Esophagus squamous epithelium (tissue), 5 donors: ENCODE measurements at regions not wholly inside any gene's neighbourhood (a gene's known extent, or its start where the extent isn't known, plus 50 kb on each side); places are given as distances from the start of the nearest gene placed in this dataset.
A peak's percentile ranks its signal among the peaks of the same experiment; 100 is the strongest.
"Not testable (repeated sequence)": the region's sequence is repeated elsewhere in the genome, so short reads cannot be mapped to it uniquely, and the experiment has no call there.

ENCODE experiments used
- DNase-seq: peaks from one replicate; lab custom pipeline; 2025; lab: John Stamatoyannopoulos, UW
- H3K27ac ChIP-seq, 4 donors: fragments of 200-600 bp; sonication (generic); one replicate each; pipeline ENCODE4 v1.5.1; 2016 to 2019; ENCODE audit warnings: mild to moderate bottlenecking in 1 of 4
- H3K27me3 ChIP-seq, 4 donors: fragments of 200-600 bp; sonication (generic); 1 replicate in 3 of 4; 2 replicates in 1 of 4; pipeline versions ENCODE4 v1.5.1 to v1.6.0; 2017 to 2021; ENCODE audit warnings: antibody characterized with exemption in 1 of 4
- H3K36me3 ChIP-seq, 3 donors: fragments of 200-600 bp; sonication (generic); one replicate each; pipeline ENCODE4 v1.5.1; 2016 to 2019
- H3K4me1 ChIP-seq, 3 donors: fragments of 200-600 bp; sonication (generic); one replicate each; pipeline ENCODE4 v1.5.1; 2017 to 2019
- H3K4me3 ChIP-seq, 4 donors: fragments of 200-600 bp; sonication (generic); 1 replicate in 3 of 4; 2 replicates in 1 of 4; pipeline ENCODE4 v1.5.1; 2016 to 2019; ENCODE audit warnings: mild to moderate bottlenecking in 2 of 4, moderate library complexity in 1 of 4
- H3K9me3 ChIP-seq, 3 donors: fragments of 200-600 bp; sonication (generic); one replicate each; pipeline ENCODE4 v1.5.1; 2016 to 2019
- CTCF ChIP-seq, 6 experiments: fragments of 450-650 bp in 4 of 6; fragments of 200-600 bp in 2 of 6; sonication (generic) in 2 of 6; IDR thresholded peaks; one replicate each; pipeline ENCODE4 v1.5.1; 2016 to 2019; ENCODE audit warnings: antibody characterized with exemption in 6 of 6, mild to moderate bottlenecking in 4 of 6, moderate library complexity in 4 of 6
- POLR2A ChIP-seq, 4 donors: fragments of 450-650 bp; IDR thresholded peaks; one replicate each; pipeline ENCODE4 v1.6.1; 2017; ENCODE audit warnings: antibody characterized with exemption in 4 of 4, mild to moderate bottlenecking in 4 of 4, moderate library complexity in 3 of 4
- WGBS, 2 donors: methylation state at CpG; one replicate each; pipeline ENCODE4 v1.1.5; 2018; 5-methylcytosine and 5-hydroxymethylcytosine counted together
- intact Hi-C: fragments of 100-400 bp; cut with DNase I; formaldehyde crosslinking; loops from one replicate; pipeline ENCODE4 v1.15.0; 2022
- donor health status: DM: yes; HTN: yes; CAD: no.

DNA sequence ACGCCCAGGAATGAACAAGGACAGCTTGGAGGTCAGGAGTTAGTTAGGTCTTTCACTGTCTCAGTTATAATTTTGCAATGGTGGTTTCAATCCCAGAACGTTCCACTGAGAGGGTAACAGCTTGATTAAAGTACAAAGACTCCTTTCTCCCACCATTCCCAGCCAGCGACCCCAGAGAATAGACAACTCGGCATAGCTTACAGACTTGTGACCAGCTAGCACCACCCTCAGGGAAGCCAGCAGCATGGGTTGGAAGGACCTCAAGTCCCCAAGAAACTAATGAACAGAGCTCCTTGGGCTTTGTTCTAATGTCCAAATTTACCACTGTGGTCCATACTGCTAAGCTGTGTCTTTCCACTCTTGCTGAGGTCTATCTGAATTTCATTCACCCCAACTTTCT is 72.0 kb upstream of the MED14 start:
- Histone ChIP-seq H3K27ac (no peak overlapping the region), H3K36me3 (no peaks in the 10 kb centered on the region), H3K4me3 (no peak overlapping the region), H3K27me3 (no peaks in the 10 kb centered on the region), H3K4me1 (no peaks in the 10 kb centered on the region), H3K9me3 (no peaks in the 10 kb centered on the region)
- intact Hi-C loops = no loop called here
- TF ChIP-seq CTCF (IDR thresholded peaks at IDR 0.05) (no peak), POLR2A (IDR thresholded peaks at IDR 0.05) (no peak)
- no peak for DNase-seq
- 74 to 80% methylated on average over 1 to 4 of the region's 4 CpGs for WGBS, 2 donors

- no peaks in the 10 kb centered on the region for H3K9me3 ChIP-seq
- H3K4me1 ChIP-seq = no peaks in the 10 kb centered on the region
- no peak for TF ChIP-seq POLR2A (IDR thresholded peaks at IDR 0.05)
- TF ChIP-seq CTCF (IDR thresholded peaks at IDR 0.05) = no peak
- no peaks in the 10 kb centered on the region for H3K27me3 ChIP-seq
- intact Hi-C loops = no loop called here
- no peak overlapping the region for H3K4me3 ChIP-seq
- no peak overlapping the region for H3K27ac ChIP-seq
- H3K36me3 ChIP-seq = no peaks in the 10 kb centered on the region
- 53 to 83% methylated on average over 1 to 2 of the region's 2 CpGs for WGBS, 2 donors
- DNase-seq = no peak
Measured at GRCh38 chrX:40808203-40808602, 72.9 kb upstream of the MED14 start.

GRCh38 chrX:40809210-40809609 is 73.9 kb upstream of the MED14 start:
- H3K36me3 ChIP-seq = no peaks in the 10 kb centered on the region
- TF ChIP-seq POLR2A (IDR thresholded peaks at IDR 0.05) (no peak), CTCF (IDR thresholded peaks at IDR 0.05) (no peak)
- H3K4me3 ChIP-seq = no peak overlapping the region
- no peaks in the 10 kb centered on the region for H3K9me3 ChIP-seq
- H3K4me1 ChIP-seq = no peaks in the 10 kb centered on the region
- intact Hi-C loops = no loop called here
- no peak overlapping the region for H3K27ac ChIP-seq
- DNase-seq = no peak
- H3K27me3 ChIP-seq = no peaks in the 10 kb centered on the region

- H3K27me3 ChIP-seq, H3K36me3 ChIP-seq, DNase-seq, H3K27ac ChIP-seq, H3K9me3 ChIP-seq, H3K4me1 ChIP-seq, H3K4me3 ChIP-seq, intact Hi-C loops: not testable (repeated sequence)
Measured at GRCh38 chrX:40815045-40815444, 79.7 kb upstream of the MED14 start.

GRCh38 chrX:40816906-40817305 is 81.6 kb upstream of the MED14 start:
- intact Hi-C loops = no loop called here
- H3K9me3 ChIP-seq = no peaks in the 10 kb centered on the region
- H3K27me3 ChIP-seq = no peaks in the 10 kb centered on the region
- DNase-seq = no peak
- 50 to 75% methylated on average over 1 to 5 of the region's 6 CpGs for WGBS, 2 donors
- no peak overlapping the region for H3K4me3 ChIP-seq
- no peak for TF ChIP-seq POLR2A (IDR thresholded peaks at IDR 0.05)
- TF ChIP-seq CTCF (IDR thresholded peaks at IDR 0.05) = no peak
- H3K4me1 ChIP-seq = no peaks in the 10 kb centered on the region
- H3K27ac ChIP-seq = peak overlapping the region in 1 of 4 donors; percentile 36
- no peaks in the 10 kb centered on the region for H3K36me3 ChIP-seq

- Histone ChIP-seq H3K27ac (no peak overlapping the region), H3K4me3 (no peak overlapping the region), H3K36me3 (no peaks in the 10 kb centered on the region), H3K4me1 (no peaks in the 10 kb centered on the region), H3K9me3 (peaks cover 0 to 5% (median 0%) of the 10 kb centered on the region in 3 donors), H3K27me3 (no peaks in the 10 kb centered on the region)
- WGBS, 2 donors = 63 to 89% methylated on average over 1 of the region's 1 CpG
- intact Hi-C loops = no loop called here
- TF ChIP-seq POLR2A (IDR thresholded peaks at IDR 0.05) (no peak), CTCF (IDR thresholded peaks at IDR 0.05) (no peak)
- no peak for DNase-seq
Measured at GRCh38 chrX:40818236-40818635, 82.9 kb upstream of the MED14 start.
